ENCODE measurements at regions not wholly inside any gene's neighbourhood (a gene's known extent, or its start where the extent isn't known, plus 50 kb on each side); places are given as distances from the start of the nearest gene placed in this dataset.

- H2BK120ac ChIP-seq (replicated peaks; ENCODE audit: low read depth, low read length), result no peak overlapping the region
- H2AFZ ChIP-seq (ENCODE audit: low read length), result no peak overlapping the region
- no peak overlapping the region for H4K91ac ChIP-seq (replicated peaks; ENCODE audit: insufficient read length, low read length)
- H2BK20ac ChIP-seq (ENCODE audit: low read length), result no peak overlapping the region
- DNase-seq (ENCODE audit: low read depth in 1 of 2, low spot score in 2 of 2), result no peak
- WGBS, 2 experiments (ENCODE audit: extremely low coverage in 1 of 2, insufficient coverage in 1 of 2, insufficient read length in 1 of 2, insufficient replicate concordance in 2 of 2, low coverage in 1 of 2, low lambda C conversion rate in 2 of 2, missing lambda C conversion rate in 1 of 2), result 92% methylated on average over 1 of the region's 1 CpG; no CpG with 5 or more reads in 1 of the 2 experiments
- no peaks in the 10 kb centered on the region for H3K36me3 ChIP-seq (ENCODE audit: control insufficient read depth in 2 of 4, insufficient read depth in 4 of 4, low read length in 3 of 4)
- no peak overlapping the region for H3K27ac ChIP-seq (ENCODE audit: low read depth, low read length)
- H4K20me1 ChIP-seq (replicated peaks in 1 of 2; ENCODE audit: control insufficient read depth in 1 of 2, insufficient read depth in 2 of 2, low read length in 2 of 2), result no peaks in the 10 kb centered on the region
- H3K4me3 ChIP-seq (ENCODE audit: extremely low read depth in 1 of 4, insufficient read depth in 2 of 4, low read depth in 3 of 4, low read length in 4 of 4), result no peak overlapping the region
- no peak overlapping the region for H4K8ac ChIP-seq (ENCODE audit: extremely low read depth, insufficient read depth, low read length)
- no peak overlapping the region for H3K23ac ChIP-seq (ENCODE audit: insufficient read length)
- no peak overlapping the region for H2BK12ac ChIP-seq (ENCODE audit: low read depth, low read length)
- no peak for TF ChIP-seq MAX (IDR thresholded peaks at IDR 0.05)
- no peak for TF ChIP-seq RBBP5 (IDR thresholded peaks at IDR 0.05; ENCODE audit: borderline replicate concordance, low read depth, low read length)
- no peak for TF ChIP-seq CREB1 (IDR thresholded peaks at IDR 0.05)
- TF ChIP-seq, protein P1, sequence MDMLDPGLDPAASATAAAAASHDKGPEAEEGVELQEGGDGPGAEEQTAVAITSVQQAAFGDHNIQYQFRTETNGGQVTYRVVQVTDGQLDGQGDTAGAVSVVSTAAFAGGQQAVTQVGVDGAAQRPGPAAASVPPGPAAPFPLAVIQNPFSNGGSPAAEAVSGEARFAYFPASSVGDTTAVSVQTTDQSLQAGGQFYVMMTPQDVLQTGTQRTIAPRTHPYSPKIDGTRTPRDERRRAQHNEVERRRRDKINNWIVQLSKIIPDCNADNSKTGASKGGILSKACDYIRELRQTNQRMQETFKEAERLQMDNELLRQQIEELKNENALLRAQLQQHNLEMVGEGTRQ (IDR thresholded peaks at IDR 0.05; ENCODE audit: low read length), result no peak
- no peak for TF ChIP-seq MAFK (IDR thresholded peaks at IDR 0.05; ENCODE audit: low read depth, low read length)
- no peak for TF ChIP-seq NANOG (IDR thresholded peaks at IDR 0.05; ENCODE audit: insufficient read depth, low read depth, low read length, poor library complexity, severe bottlenecking)
- no peak for TF ChIP-seq KDM4A (IDR thresholded peaks at IDR 0.05; ENCODE audit: low read depth, low read length, severe bottlenecking)
- no peak for TF ChIP-seq TBP (IDR thresholded peaks at IDR 0.05; ENCODE audit: low read depth, low read length)
- TF ChIP-seq SUZ12 (IDR thresholded peaks at IDR 0.05; ENCODE audit: low read length), result no peak
- TF ChIP-seq SP1 (IDR thresholded peaks at IDR 0.05; ENCODE audit: low read depth, low read length), result no peak
- H3K27me3 ChIP-seq (replicated peaks in 1 of 4; ENCODE audit: control insufficient read depth in 3 of 4, extremely low read depth in 1 of 4, insufficient read depth in 3 of 4, low read length in 3 of 4), result no peaks in the 10 kb centered on the region
- H3K4me1 ChIP-seq (replicated peaks in 1 of 4; ENCODE audit: control insufficient read depth in 3 of 4, insufficient read depth in 4 of 4, low read length in 3 of 4), result no peaks in the 10 kb centered on the region
- no peak overlapping the region for H2BK15ac ChIP-seq (ENCODE audit: low read length)
- H4K5ac ChIP-seq (ENCODE audit: insufficient read length, low read depth, low read length), result no peak overlapping the region
- H3K9me3 ChIP-seq (ENCODE audit: insufficient read depth in 2 of 2, low read depth in 1 of 2, low read length in 1 of 2), result no peaks in the 10 kb centered on the region
- H3K4ac ChIP-seq (replicated peaks; ENCODE audit: insufficient read length, low read depth, low read length), result no peak overlapping the region
- no peak overlapping the region for H3K18ac ChIP-seq (ENCODE audit: extremely low read depth, low read length)
- ChIA-PET CTCF (ENCODE audit: partially characterized antibody) (interaction anchor here (1.3 kb wide), 1 partner anchor 132 kb away, joined by 3 read pairs; no protein-coding TSS in a partner anchor), POLR2A (ENCODE audit: partially characterized antibody) (no interaction called here)
- FAIRE-seq, result no peak
- no peaks in the 10 kb centered on the region for H3K23me2 ChIP-seq (ENCODE audit: low read depth, low read length)
- no peaks in the 10 kb centered on the region for H3K79me1 ChIP-seq (ENCODE audit: low read depth, low read length)
- H3K56ac ChIP-seq (replicated peaks; ENCODE audit: insufficient read length, low read depth, low read length), result no peak overlapping the region
- no peak overlapping the region for H3K14ac ChIP-seq (ENCODE audit: insufficient read length)
- H3K4me2 ChIP-seq (ENCODE audit: insufficient read depth in 1 of 2, low read depth in 2 of 2, low read length in 2 of 2), result no peak overlapping the region
- H3K9ac ChIP-seq (replicated peaks in 1 of 4; ENCODE audit: extremely low read depth in 1 of 4, low read depth in 3 of 4, low read length in 3 of 4), result no peak overlapping the region
- no peak overlapping the region for H2BK5ac ChIP-seq (ENCODE audit: low read depth, low read length)
- H3K79me2 ChIP-seq (ENCODE audit: control insufficient read depth in 1 of 2, insufficient read depth in 2 of 2, low read length in 2 of 2), result no peaks in the 10 kb centered on the region
- no peak overlapping the region for H2AK5ac ChIP-seq (ENCODE audit: low read depth, low read length)
These were observed 529.5 kb upstream of the RGMB start for GRCh38 chr5:98243972-98244371.

Measured in H1 (cell line).